ENCODE measurements at regions not wholly inside any gene's neighbourhood (a gene's known extent, or its start where the extent isn't known, plus 50 kb on each side); places are given as distances from the start of the nearest gene placed in this dataset.

DNA sequence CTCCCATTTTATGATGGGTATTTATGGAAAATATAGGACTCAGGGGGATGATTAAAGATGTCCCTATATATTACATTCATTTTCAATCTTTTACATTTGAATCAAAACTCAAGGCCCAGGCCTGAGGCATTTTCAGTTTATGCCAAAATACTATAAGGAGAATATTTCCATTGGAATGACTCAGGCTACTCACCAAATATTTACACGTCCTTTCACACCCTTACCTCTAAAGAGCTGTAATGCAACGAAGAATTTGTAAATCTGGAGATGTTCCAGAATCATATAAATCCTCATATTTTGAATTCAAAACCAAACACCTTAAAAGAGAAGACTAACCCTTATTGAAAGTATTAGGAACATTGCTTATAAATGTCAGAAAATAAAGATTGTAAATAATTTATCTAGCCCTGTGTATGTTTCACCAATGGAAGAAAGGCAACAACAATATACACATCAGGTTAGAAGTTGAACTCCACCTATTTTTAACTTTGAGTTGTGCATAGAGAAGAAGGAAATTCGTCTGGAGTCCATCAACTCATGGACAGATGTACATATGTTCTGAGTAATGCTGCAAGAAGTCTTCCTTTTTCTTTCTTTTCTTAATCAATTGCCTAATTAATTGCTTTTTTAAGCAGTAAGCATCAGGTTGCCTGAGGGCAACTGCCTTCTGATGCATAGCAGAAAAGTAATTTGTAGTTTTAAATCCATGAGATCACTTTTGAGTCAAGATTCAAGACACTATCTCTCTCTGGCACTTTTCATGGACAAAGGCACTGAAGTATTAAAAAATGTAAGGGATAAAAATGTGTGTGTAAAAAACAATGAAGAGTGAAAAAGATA is 579.3 kb upstream of the RGMB start:
- TF ChIP-seq, protein P1, sequence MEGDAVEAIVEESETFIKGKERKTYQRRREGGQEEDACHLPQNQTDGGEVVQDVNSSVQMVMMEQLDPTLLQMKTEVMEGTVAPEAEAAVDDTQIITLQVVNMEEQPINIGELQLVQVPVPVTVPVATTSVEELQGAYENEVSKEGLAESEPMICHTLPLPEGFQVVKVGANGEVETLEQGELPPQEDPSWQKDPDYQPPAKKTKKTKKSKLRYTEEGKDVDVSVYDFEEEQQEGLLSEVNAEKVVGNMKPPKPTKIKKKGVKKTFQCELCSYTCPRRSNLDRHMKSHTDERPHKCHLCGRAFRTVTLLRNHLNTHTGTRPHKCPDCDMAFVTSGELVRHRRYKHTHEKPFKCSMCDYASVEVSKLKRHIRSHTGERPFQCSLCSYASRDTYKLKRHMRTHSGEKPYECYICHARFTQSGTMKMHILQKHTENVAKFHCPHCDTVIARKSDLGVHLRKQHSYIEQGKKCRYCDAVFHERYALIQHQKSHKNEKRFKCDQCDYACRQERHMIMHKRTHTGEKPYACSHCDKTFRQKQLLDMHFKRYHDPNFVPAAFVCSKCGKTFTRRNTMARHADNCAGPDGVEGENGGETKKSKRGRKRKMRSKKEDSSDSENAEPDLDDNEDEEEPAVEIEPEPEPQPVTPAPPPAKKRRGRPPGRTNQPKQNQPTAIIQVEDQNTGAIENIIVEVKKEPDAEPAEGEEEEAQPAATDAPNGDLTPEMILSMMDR (IDR thresholded peaks at IDR 0.05; ENCODE audit: control extremely low read depth, extremely low read depth): no peak
- Histone ChIP-seq H3K9me3 (ENCODE audit: control insufficient read depth in 4 of 4, insufficient read depth in 3 of 4, low read length in 3 of 4) (peaks cover 0 to 2% (median 0%) of the 10 kb centered on the region in 4 donors), H3K27ac (ENCODE audit: low read depth in 1 of 2, low read length in 1 of 2) (no peak overlapping the region), H3K9ac (ENCODE audit: insufficient read depth in 1 of 2, low read length in 2 of 2) (no peak overlapping the region), H3K27me3 (ENCODE audit: control insufficient read depth in 3 of 3, insufficient read depth in 3 of 3, low read length in 2 of 3) (no peaks in the 10 kb centered on the region), H3K4me3 (no peak overlapping the region), H3K4me1 (ENCODE audit: control insufficient read depth in 5 of 5, insufficient read depth in 5 of 5, low read length in 5 of 5) (no peaks in the 10 kb centered on the region), H3K36me3 (ENCODE audit: control insufficient read depth in 4 of 4, insufficient read depth in 4 of 4, low read length in 4 of 4) (no peaks in the 10 kb centered on the region)
- DNase-seq: no peak
- 46 to 66% methylated on average over 3 of the region's 3 CpGs for WGBS, 2 donors
- no peak for ATAC-seq (ENCODE audit: insufficient read depth, low FRiP score)

DNA sequence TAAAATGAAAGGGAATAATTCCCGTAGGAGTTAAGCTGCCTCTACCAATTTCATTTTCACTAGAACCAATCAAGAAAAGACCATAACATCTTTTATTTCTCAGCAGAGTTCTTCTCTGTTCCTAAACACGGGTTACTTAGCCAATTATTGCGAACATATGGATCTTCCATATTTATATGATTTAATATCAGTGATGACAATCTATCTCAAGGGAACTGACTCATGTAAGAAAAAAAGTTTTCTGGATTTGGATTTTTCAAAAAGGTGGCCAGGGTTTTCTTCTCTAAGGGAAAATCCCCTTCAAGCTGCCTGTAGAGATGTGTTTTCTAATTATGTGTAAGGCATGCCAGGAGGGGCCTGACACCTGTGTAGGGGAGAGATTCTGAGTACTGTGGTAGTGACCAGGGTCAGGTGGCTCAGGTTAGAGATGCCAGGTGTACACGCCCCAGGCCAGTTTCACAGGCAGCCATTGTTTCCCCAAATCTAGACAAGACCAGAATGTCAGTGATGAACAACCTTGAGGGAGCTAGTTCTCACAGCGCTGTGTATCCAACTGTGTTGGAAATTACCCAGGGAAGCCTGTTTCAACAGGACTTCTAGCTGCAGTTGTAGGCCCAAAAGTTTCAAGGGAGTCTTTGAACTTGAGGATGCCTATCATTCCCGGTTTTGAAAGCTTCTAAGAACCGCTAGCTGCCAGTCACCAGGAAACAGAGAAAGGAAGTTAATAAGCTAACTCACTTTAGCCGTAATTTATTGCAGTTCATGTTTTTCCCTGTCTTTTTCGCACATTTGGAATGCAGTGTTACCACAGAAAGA is 572.5 kb upstream of the RGMB start:
- TF ChIP-seq, protein P1 (IDR thresholded peaks at IDR 0.05; ENCODE audit: control extremely low read depth, extremely low read depth): no peak
- no peak for ATAC-seq (ENCODE audit: insufficient read depth, low FRiP score)
- H3K4me1 ChIP-seq (ENCODE audit: control insufficient read depth in 5 of 5, insufficient read depth in 5 of 5, low read length in 5 of 5): no peaks in the 10 kb centered on the region
- H3K9me3 ChIP-seq (ENCODE audit: control insufficient read depth in 4 of 4, insufficient read depth in 3 of 4, low read length in 3 of 4): no peaks in the 10 kb centered on the region
- no peak for DNase-seq
- WGBS, 2 donors: 65 to 70% methylated on average over 9 of the region's 9 CpGs
- H3K36me3 ChIP-seq (ENCODE audit: control insufficient read depth in 4 of 4, insufficient read depth in 4 of 4, low read length in 4 of 4): no peaks in the 10 kb centered on the region
- no peak overlapping the region for H3K27ac ChIP-seq (ENCODE audit: low read depth in 1 of 2, low read length in 1 of 2)
- no peaks in the 10 kb centered on the region for H3K27me3 ChIP-seq (ENCODE audit: control insufficient read depth in 3 of 3, insufficient read depth in 3 of 3, low read length in 2 of 3)
- no peak overlapping the region for H3K9ac ChIP-seq (ENCODE audit: insufficient read depth in 1 of 2, low read length in 2 of 2)
- no peak overlapping the region for H3K4me3 ChIP-seq

- WGBS, 2 donors: 88 to 89% methylated on average over 1 of the region's 1 CpG
- DNase-seq (no peak), ATAC-seq (ENCODE audit: insufficient read depth, low FRiP score) (no peak)
- no peak overlapping the region for H3K9ac ChIP-seq (ENCODE audit: insufficient read depth in 1 of 2, low read length in 2 of 2)
- H3K36me3 ChIP-seq (ENCODE audit: control insufficient read depth in 4 of 4, insufficient read depth in 4 of 4, low read length in 4 of 4): no peaks in the 10 kb centered on the region
- H3K27me3 ChIP-seq (ENCODE audit: control insufficient read depth in 3 of 3, insufficient read depth in 3 of 3, low read length in 2 of 3): no peaks in the 10 kb centered on the region
- H3K4me3 ChIP-seq: no peak overlapping the region
- H3K9me3 ChIP-seq (ENCODE audit: control insufficient read depth in 4 of 4, insufficient read depth in 3 of 4, low read length in 3 of 4): no peaks in the 10 kb centered on the region
- TF ChIP-seq, protein P1 (IDR thresholded peaks at IDR 0.05; ENCODE audit: control extremely low read depth, extremely low read depth): no peak
- H3K4me1 ChIP-seq (ENCODE audit: control insufficient read depth in 5 of 5, insufficient read depth in 5 of 5, low read length in 5 of 5): no peaks in the 10 kb centered on the region
- H3K27ac ChIP-seq (ENCODE audit: low read depth in 1 of 2, low read length in 1 of 2): no peak overlapping the region
Measured at GRCh38 chr5:98204798-98205197, 568.7 kb upstream of the RGMB start.

Measured in lung (tissue), 11 donors.